Fibroblast of skin of right biceps (primary cell): ENCODE measurements at regions not wholly inside any gene's neighbourhood (a gene's known extent, or its start where the extent isn't known, plus 50 kb on each side); places are given as distances from the start of the nearest gene placed in this dataset.

ENCODE experiments used
- DNase-seq: peaks from one replicate; pipeline ENCODE4 v3.0.0-alpha.2; 2013

DNA sequence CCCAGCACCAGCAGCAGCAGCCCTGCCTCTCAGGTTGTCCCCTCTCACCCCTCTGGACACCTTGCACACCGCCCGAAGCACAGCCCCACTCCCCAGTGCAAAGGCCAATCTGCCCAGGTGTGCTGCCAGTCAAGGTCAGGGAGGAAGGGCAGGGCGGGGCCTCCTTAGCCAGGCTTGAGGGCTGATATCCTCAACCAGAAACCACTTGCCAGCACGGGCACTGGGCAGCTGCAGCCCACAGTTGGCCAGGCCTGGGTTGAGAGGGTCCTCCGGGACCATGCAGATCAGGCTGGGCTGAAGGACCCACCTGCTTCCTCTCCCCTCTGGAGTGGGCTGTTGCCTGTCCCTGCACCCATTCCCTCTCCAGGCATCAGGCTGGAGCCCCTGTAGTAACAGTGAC, 588.3 kb downstream of the NPHP4 start:
- DNase-seq: no peak

DNA sequence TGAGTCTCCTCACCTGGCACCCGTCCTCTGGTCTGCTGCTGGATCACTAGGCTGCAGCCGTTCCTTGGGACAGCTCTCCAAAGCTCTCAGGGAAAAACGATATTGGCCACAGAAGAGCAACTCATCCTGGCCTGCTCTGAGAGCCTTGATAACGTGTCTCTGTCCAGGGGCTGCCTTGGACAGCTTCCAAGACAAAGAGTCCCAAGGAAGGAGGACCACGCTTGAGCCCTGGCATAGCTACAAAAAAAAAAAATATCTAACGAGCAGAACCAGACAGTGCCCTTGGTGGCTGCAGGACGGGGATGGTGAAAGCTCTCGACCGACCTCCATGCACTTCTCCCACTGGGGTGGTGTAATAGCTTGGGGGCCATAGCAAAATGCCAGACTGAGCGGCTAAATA, 589.6 kb downstream of the NPHP4 start:
- no peak for DNase-seq

DNA sequence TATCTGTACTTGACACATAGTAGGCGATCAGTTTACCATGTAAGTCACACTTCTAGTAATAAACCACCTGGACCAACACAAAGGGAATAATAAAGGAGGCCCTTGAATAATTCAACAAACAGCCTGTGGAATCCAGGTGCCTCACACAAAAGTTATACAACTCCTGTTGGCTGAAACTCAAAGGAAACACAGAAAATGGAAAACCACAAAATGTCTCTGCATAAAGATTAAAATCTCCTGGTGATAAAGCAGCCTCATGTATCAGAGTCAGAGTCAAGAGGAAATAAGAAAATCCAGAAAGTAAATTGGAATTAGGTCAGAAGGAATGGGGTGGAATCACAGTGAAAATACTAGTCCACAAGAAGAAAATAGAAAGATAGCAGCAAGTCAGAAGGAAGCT, 592.5 kb downstream of the NPHP4 start:
- DNase-seq: no peak

DNA sequence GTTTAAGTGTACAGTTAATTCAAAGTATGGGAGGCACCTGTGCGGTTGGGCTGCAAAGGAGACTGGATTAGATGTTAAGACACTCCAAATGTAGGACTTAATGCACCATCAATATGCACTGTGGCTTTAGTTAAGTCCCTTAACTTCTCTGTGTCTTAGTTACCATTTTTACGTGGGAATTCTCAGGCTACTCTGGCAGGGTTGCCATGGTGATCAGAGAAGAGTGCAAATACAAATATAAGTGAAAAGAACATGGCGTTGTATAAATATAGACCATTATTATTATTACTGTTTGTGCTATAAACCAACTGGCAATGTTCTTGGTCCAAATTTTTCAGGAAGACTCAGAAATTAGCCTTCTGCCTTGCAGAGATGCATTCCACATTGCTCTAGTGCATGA, 595.6 kb downstream of the NPHP4 start:
- no peak for DNase-seq

DNA sequence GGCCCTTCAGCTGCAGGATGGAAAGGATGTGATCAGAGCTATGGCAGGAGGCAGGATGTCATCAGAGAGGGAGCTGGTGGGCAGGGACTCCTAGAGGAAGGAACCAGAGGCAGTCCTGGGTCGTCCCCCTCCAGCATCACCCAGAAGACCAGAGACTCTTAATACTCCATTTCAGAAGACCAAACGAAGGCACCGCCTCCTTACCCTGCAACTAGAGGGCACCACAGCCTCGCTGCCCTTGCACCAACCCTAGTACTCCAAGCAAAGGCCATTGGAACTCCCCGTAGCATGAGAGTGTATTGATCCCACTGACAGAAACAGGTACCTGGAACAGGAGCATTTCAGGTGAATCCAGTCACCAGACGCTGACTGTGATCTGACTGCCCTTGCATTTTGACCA, 598.1 kb downstream of the NPHP4 start:
- DNase-seq: no peak

DNA sequence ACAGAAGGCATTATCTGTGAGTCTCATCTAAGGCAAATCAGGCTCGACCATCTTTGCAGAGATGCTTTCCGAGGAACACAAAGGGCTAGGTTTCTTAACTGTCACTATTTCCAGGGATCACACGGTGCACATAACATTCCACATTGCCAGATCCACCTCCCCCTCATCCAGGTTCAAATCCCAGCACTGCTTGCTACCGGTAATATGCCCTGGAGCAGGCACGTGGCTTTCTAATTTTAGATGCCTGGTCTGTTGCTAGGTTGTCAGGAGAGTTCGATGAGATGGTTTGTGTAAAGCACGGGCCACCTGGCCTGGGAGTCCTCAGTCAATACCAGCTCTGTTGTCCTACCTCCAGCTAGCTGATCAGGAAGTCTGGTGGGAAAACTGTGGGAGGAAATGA, 598.6 kb downstream of the NPHP4 start:
- no peak for DNase-seq

DNA sequence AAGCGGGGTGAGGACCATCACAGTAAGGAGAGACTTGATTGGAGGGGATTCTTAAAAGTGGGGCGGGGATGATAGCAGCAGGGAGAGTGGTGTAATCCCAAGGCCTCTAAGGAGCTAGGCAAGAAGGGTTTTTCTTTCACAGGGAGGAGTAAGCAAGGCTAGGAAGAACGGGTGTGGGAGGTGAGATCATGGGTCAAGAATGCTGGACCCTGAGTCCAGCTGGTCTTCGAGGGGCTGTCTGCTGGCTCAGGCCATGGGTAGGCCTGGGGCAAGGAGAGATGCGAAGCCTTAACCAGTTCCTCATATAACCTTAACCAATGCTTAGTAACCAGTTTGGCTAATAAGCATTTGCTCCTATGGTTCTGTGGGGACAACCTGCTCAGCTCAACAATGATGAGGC, 599.1 kb downstream of the NPHP4 start:
- DNase-seq: no peak

DNA sequence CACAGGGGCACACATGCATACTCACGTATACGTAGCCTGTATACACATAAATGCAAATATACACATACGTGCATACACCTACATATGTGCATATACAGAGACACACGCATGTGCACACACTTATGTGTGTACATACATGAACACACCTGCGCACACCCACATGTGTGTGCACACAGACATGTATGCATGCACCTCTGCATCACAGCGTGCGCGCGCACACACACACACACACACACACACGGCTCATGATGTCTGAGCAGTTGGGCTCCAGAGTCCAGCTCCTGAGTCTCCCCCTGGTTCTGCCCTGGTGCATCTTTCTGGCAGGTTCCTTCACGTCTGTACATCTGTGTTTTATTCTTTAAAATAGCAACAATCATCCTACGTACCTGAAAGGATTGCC, 600.5 kb downstream of the NPHP4 start:
- no peak for DNase-seq

DNA sequence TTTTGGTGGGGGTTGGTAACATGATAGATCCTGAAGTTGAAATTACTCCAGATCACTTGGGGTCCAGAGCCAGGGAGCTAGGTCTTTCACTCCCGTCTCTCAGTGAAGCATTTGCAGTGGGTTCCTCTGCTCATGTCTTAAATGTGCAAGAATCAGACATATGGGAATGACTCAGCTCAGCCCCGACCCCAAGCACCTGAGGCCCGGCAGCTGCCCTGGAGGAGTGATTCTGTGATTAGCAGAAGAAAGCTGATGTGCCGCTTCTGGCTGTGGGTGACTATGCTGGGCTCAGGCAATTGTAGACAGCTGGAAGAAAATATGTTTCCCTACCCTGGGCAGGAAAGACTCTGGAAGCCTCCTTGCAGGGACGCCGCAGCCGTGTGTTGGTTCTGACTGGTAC, 601.7 kb downstream of the NPHP4 start:
- no peak for DNase-seq

DNA sequence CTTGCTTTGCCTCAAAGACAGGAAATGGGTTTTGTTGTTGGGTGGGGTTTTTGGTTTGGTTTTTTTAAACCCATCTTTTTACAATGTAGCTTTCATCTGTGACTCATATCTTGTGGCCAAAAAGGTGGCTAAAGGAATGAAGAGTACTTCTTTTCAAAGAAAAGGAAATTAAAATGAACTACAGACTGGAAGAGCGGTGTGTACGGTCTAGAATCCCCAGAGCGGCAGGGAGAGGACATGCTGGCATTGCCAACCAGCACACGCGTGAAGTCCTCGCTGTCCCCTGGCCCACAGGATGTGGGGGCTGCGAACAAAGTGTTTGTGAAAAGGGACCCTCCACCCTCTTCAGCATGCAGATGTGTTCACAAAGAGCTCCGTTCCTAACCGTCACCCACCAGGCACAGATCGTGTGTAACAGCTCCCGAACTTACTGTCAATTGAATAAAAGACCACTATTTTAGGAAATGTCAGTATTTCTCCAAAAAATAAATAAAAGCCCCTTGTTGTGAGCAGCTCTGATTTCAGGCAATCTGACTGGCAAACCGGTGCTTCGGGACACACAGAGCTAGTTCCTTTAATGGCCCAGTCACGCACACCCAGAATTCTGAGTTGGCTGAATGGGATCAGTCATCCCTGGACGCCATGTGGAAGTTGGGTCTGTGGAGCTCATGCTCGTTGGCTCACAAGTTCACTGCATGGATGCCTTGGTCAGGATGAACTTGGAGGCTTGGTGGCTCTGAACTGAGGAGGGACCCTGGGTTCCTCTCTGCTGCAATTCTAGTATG, 602.9 kb downstream of the NPHP4 start:
- no peak for DNase-seq

DNA sequence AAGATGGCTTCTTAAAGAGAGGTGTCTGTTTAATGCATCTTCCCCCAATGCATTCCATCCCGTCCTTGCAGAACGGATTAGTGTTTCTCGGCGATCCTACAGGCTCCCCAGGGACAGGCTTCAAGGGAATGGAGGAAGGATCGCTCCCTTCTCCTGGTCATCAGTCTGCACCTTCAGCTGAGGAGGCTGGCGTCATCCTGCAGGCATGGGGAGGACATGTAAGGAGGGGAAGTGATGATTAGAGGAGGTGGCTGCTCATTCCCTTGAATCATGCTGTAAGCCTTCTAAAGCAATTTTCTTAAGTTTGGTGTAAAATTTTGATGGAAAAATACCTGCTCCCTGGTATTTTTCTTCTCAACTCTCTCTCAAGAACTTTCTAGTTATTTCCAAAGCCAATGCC, 603.6 kb downstream of the NPHP4 start:
- no peak for DNase-seq

DNA sequence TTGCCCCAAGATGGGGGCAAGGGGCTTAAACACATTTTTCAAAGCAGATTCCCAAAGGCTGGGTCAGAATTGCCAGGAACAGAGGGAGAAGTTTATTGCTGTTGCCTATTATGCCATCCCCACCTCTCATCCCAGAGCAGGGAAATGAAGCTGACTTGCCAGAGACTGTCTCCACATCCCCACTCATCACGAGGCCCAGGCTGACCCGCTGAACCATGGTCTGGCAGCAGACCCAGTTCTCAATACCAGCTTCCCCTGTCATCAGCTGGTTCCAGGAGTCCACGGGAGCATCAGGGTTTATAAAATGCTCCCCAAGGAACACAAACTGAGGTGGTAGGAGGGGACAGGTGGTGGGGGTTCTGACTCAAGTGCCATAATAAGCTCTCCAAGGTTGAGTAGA, 605.9 kb downstream of the NPHP4 start:
- no peak for DNase-seq

DNA sequence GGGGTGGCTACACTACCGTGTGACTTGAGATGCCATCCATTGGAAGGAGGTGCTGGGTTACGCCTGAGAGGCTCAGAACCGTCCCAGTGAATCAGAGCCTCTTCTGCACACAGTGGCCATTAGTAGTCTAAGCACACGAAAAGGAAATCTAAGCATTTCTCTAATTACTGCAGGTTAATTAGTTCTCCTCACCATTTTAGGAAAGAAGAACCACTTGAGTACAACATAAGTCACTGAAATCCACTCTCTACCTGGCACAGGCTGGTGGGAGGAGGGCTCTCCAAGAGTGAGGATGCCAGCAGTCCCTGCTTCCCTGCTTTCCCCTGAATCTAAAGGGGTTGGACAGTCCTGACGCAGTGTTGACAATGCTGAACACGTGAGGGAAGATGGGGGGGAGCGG, 606.3 kb downstream of the NPHP4 start:
- DNase-seq: no peak

DNA sequence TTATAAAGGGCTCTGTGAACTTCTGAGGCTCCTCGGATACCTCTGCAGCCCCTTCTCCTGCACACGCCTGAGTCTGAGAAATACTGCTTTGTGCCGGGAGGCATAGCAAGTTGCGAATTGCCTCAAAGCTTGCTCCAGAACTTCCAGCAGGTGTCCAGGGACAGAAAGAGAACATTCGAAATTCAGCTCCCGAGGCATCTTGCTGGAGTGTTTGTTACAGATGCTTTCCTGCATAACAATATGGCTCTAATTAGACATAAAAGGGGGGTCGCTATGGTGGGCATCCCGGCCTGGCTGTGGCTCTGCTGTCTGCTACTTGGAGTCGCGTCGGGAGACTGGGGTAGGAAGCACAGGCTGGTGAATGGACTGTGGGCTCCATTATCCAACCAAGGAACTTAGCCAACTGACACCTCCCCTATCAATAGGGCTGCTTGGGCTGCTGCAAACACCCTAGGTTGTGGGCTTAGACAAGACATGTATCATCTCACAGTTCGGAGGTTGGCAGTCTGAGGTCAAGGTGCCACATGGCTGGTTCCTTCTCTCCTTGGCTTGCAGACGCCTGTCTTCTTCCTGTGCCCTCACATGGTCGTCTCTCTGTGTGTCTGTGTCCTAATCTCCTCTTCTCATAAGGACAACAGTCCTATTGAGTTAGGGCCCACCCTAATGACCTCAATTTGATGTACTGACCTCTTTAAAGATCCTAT, 607.0 kb downstream of the NPHP4 start:
- DNase-seq: no peak

DNA sequence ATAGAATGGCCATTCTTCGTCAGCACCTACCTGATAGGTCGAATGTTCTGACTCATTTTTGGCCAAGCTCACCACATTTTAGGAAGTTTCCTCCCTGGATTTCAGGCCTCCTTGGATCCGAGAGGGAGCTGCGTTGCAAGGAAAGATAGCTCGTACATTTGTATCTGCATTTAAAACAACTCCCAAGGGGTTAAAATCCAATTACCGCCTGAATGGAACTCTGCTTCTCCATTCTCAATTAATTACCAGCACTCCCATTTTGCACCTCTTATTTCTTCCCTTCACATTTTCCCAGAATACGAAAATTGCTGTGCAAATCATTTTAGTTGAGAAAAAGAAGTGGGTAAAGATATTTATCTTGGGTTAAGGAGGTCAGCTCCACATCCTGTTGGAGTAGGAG, 610.7 kb downstream of the NPHP4 start:
- no peak for DNase-seq

DNA sequence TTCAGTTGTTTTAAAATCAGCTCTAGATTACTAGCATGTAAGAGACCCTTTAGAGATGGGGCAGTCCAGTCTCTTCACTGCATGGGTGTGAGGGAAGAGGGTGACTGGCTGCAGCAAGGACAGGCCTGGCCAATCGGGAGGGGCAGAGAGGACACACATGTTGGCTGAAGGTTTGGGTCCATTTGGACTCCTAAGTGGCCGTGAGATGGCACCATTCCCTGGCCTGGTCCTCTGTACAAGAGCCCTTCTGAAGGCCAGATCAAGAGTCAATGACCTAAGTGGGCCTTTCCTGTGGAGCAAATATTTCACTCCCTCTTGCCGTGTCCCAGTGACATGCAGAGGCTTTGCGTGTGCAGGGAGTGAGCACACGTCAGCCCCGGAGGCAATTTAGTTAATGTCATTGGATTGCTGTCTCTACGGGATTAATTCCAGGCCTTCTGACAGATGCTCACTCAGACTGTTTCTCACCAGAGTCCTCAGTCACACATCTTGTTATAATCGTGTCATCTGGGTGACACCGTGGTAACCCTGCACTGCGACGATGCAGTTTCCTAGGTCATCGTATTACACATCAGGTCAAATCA, 613.0 kb downstream of the NPHP4 start:
- no peak for DNase-seq

DNA sequence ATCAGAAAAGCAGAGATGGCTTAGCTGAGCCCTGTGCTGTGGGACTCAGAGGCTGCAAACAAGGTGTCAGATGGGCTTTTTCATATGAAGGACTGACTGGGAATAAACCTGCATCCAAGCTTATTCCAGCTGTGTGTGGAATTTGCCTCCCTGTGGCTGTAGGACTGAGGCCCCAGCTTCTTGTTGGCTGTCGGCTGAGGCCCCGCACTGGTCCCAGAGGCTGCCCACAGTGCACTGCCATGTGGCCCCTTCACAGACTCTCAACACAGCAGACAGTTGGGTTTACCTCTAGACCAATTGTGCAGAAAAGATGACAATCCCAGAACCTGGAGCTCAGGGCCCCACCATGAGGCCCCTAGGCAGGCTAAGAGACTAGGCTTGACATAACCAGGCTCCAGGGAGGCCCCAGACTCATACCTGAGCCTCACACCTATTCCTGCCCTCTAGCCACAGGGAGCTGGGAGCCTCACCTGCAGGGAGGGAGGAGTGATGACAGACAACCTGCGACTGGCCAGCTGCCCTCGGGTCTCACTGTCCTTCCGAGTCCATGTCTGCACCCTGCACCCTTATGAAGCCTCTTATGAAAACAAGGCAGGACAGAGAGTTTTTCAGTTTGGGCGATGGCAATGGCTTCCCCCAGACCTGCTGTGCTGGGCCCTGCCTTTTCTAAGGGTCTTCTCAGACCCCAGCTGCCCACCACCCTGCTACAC, 615.5 kb downstream of the NPHP4 start:
- DNase-seq: no peak

DNA sequence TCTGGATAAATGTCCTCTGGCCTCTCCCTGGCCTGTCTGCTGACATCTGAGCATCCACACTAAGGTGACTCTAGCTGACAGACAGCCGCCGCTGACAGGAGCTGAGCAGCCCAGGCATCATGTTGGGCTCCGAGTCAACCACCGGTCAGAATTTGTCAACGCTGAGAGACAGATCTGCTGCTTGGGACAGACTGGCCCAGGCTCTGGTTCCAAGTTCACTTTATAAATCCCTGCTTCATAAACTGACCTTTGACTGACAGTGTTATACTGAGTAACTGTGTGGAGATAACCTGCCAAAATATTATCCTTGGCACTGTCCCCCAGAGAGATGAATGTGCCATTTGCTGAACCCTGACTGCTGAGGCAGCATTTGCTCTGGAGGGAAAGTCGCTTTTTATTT, 616.7 kb downstream of the NPHP4 start:
- no peak for DNase-seq

DNA sequence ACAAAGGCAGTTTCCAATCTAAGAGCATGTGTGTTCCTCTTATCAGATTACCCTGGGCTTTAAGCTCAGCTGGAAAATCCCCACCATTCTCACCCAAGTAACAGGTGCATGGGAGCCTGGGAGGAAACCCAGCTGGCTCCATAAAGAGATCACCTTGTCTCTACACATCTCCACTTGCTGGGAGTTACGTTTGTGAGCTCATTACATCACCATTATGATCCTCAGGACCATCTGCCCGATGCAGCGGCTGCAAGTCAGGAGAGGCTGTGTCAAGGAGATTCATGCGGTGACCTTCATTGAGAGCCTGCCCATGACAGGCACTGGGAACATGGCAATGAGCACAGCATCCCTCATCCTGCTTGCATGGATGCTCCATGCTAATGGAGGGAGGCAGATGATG, 618.0 kb downstream of the NPHP4 start:
- DNase-seq: no peak

DNA sequence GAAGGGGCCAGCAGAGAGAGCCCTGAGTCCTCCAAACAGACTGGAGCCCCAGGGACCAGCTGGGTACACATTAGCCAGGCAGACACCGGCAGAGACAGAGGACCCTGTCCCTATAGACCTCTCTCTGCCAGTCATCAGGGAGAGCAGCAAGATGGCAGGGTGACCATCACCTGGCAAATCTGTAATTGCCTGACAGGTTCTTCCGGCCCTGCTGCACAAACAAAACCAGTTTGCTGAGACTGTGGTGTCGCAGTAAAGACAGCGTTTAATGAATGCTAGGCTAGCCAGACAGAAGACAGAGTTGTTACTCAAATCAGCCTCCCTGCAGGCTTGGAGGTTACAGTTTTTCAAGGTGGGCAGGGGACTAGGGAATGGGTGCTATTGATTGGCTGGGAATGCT, 618.9 kb downstream of the NPHP4 start:
- no peak for DNase-seq

DNA sequence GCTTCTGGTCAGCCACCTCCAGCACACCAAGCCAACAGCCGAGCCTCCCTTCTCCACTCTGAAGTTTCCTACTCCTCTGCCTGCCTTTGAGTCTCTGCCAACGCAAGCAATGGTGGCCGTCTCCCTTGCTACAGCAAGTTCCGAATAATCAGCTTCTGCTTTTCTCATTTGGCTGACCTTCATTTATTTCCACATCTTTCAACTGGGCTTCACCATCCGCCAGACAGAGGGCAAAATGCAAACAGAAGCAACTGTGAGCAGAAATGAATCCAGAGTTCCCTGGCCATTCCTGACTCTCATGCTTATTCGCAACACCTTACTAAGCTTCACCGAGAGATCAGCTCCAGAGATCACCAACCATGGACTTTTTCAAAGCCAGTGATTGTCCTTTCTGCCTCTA, 621.0 kb downstream of the NPHP4 start:
- DNase-seq: no peak

DNA sequence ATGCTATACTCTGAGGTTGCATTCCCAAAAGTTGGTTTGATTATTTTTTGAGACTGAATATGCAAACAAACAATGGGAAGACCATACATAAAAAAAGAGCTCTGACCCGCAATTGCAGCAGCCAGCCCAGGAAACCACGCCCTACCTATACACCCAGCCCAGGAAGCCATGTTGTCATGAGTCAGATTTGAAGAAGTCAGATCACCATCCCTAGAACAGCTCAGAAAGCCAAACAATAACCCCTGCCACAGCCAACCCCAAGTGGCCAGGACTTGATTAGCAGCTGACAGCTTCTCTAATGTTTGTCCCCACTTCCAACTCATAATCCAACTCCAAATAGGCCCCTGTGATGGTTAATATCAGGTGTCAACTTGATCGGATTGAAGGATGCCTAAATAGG, 621.9 kb downstream of the NPHP4 start:
- DNase-seq: no peak

DNA sequence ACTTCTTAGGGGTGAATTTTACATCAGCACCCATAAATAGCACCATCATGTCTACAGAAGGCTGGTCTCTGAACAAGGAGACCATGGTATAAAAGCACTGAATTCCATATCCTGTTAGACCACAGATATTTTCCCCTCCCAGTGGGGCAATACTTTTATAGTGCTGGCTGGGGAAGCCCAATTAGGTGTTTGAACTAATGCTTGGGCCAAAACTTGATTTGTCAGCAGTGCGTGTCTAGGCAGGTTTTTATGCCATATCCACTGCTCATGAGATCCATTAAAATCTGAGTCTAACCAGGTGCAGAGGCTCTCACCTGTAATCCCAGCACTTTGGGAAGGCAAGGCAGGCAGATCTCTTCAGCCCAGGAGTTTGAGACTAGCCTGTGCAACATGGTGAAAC, 623.0 kb downstream of the NPHP4 start:
- DNase-seq: no peak

DNA sequence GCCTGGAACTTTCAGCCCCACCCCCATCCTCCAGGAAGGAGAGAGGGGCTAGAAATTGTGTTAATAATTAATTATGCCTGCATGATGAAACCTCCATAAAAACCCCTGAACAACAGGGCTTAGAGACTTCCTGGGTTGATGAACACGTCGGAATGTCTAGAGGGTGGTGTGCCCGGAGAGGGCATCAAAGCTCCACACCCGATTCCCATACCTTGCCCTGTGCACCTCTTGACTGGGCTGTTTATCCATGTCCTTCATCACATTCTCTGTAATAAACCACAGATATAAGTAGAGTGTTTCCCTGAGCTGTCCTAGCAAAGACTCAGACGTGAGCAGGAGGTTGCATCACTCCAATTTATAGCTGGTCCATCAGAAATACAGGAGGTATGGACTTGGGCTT, 624.0 kb downstream of the NPHP4 start:
- DNase-seq: no peak
